ENCODE measurements at regions not wholly inside any gene's neighbourhood (a gene's known extent, or its start where the extent isn't known, plus 50 kb on each side); places are given as distances from the start of the nearest gene placed in this dataset.

GRCh38 chr17:65402513-65403496 lies 158.6 kb downstream of the AXIN2 start:
- DNase-seq (ENCODE audit: low read depth) = no peak
- TF ChIP-seq, protein P1, sequence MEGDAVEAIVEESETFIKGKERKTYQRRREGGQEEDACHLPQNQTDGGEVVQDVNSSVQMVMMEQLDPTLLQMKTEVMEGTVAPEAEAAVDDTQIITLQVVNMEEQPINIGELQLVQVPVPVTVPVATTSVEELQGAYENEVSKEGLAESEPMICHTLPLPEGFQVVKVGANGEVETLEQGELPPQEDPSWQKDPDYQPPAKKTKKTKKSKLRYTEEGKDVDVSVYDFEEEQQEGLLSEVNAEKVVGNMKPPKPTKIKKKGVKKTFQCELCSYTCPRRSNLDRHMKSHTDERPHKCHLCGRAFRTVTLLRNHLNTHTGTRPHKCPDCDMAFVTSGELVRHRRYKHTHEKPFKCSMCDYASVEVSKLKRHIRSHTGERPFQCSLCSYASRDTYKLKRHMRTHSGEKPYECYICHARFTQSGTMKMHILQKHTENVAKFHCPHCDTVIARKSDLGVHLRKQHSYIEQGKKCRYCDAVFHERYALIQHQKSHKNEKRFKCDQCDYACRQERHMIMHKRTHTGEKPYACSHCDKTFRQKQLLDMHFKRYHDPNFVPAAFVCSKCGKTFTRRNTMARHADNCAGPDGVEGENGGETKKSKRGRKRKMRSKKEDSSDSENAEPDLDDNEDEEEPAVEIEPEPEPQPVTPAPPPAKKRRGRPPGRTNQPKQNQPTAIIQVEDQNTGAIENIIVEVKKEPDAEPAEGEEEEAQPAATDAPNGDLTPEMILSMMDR (conservative IDR thresholded peaks at IDR 0.05; ENCODE audit: low read length) = no peak
- H3K4me3 ChIP-seq (ENCODE audit: low read length) = no peak overlapping the region

GRCh38 chr17:65401561-65401960 lies 159.9 kb downstream of the AXIN2 start:
- TF ChIP-seq, protein P1 (conservative IDR thresholded peaks at IDR 0.05; ENCODE audit: low read length) = no peak

DNA sequence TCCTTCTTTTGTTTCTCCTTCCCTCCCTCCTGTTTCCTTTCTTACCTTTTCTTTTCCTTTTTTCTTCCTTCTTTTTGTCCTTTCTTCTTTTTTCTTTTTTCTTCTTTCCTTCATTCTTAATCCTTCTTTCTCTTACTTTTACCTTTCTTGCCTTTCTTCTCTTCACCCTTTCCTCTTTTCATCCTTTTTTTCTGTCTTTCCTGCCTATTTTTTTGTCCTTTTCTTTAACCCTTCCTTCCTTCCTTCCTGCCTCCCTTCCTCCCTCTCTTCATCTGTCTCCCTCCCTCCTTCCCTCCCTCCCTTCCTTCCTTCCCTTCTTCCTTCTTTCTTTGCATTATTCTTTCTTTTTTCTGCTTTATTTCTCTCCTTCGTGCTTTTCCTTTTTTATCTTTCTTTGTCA lies 160.7 kb downstream of the AXIN2 start:
- TF ChIP-seq, protein P1 (conservative IDR thresholded peaks at IDR 0.05; ENCODE audit: low read length) = no peak
- H3K4me3 ChIP-seq (ENCODE audit: low read length) = no peak overlapping the region

More at GRCh38 chr17:65401561-65401960, 159.9 kb downstream of the AXIN2 start:
- no peak for DNase-seq (ENCODE audit: low read depth)
- H3K4me3 ChIP-seq (ENCODE audit: low read length) = no peak overlapping the region

DNA sequence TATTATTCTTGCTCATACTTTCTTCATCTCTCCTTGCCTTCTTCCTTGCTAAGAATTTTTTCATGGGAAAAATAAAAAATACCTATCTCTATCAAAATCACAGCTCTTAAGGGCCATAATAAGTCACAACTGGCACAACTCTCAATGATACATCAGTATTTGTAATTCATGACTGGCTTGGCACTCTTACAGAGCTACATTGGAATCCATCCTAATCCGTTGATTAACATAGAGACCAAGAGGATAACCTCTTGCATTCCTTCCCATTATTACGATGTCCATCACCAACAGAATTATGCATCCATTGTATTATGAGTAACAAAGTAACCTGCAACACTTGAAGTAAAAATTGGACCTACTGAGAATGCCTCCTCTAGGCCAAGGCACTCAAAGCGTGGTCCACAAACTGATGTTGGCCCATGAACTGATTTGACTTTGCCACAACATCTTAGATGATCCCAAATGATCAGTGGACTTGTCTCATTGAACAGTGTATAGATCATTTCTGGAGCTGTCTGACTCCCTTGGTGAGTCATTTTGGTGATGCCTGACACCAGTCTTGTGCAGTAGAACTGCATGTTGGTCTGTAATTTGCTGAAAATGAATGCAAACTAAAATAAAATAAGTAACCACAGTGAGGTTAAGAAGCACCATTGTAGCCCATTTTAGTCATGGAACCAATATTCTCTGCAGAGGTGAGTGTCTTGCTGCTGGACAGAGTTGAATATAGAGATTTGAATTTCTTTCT lies 163.2 kb downstream of the AXIN2 start:
- H3K4me3 ChIP-seq (ENCODE audit: low read length) = no peak overlapping the region
- TF ChIP-seq, protein P1 (conservative IDR thresholded peaks at IDR 0.05; ENCODE audit: low read length) = no peak
- DNase-seq (ENCODE audit: low read depth) = no peak

More for the DNA sequence above, 160.7 kb downstream of the AXIN2 start:
- DNase-seq (ENCODE audit: low read depth) = no peak

DNA sequence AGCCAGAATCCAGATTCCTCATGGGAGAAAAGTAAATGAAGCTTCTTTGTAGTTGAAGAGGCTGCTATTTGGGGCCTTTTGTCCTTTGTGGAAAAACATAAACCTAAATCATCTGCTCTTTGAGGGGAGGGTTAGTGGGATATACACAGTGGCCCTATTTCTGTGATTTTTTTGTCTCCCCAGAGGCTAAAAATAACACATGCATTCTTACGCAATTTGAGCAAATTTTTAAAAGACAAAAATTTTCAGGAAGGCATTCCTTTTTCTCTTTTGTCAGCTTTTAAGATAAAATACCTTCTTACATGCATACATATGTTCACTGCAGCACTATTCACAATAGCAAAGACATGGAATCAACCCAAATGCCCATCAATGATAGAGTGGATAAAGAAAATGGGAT lies 165.5 kb downstream of the AXIN2 start:
- no peak overlapping the region for H3K4me3 ChIP-seq (ENCODE audit: low read length)
- DNase-seq (ENCODE audit: low read depth) = no peak
- TF ChIP-seq, protein P1 (conservative IDR thresholded peaks at IDR 0.05; ENCODE audit: low read length) = no peak

DNA sequence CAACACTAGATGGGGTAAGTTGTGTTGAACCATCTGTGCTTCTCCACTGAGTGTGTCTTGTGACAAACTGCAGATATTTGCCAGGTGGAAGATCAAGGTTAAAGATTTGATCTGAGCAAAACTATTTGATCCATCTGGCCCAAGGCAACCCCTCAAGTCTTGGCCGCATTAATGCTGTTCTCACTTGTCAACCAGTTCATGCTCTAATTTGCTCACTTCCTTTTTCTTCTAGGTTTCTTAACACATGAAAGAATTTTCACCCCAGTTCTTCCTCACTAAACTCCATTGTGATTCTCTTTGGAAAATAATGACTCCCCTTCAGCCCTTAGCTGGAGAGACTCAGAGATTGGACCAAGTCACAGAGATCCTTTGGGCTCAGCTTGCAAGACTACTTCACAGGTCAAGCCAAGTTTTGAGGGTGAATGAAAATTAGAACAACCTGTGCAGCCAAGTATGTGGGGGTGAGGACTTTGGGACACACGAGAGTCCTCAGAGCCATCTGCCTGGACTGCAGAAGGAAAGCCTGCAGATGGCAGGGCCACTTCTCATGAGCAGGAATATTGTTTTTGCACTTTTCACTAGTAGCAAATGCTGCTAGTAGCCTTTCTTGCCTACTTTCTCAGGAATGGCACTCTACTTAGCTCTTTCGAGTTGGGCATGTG lies 166.5 kb downstream of the AXIN2 start:
- no peak overlapping the region for H3K4me3 ChIP-seq (ENCODE audit: low read length)
- DNase-seq (ENCODE audit: low read depth) = no peak
- TF ChIP-seq, protein P1 (conservative IDR thresholded peaks at IDR 0.05; ENCODE audit: low read length) = no peak
